ENCODE measurements at regions not wholly inside any gene's neighbourhood (a gene's known extent, or its start where the extent isn't known, plus 50 kb on each side); places are given as distances from the start of the nearest gene placed in this dataset.

- Histone ChIP-seq H3K9me3 (no peaks in the 10 kb centered on the region), H3K4me3 (no peak overlapping the region), H3K27me3 (no peaks in the 10 kb centered on the region), H3K4me1 (no peaks in the 10 kb centered on the region), H3K36me3 (no peaks in the 10 kb centered on the region), H3K27ac (no peak overlapping the region)
- intact Hi-C loops (cut with DNase I; ENCODE audit: low total_unique reads): no loop called here
- no peak for DNase-seq
- no peak for TF ChIP-seq CTCF (IDR thresholded peaks at IDR 0.05)
- no peak for TF ChIP-seq EP300 (IDR thresholded peaks at IDR 0.05)
- no peak for TF ChIP-seq POLR2AphosphoS5 (IDR thresholded peaks at IDR 0.05)
- no peak for TF ChIP-seq POLR2A (IDR thresholded peaks at IDR 0.05)
These were observed 438.7 kb downstream of the BCKDHB start for GRCh38 chr6:80544976-80545722.

- no peaks in the 10 kb centered on the region for H3K36me3 ChIP-seq
- no peak overlapping the region for H3K4me3 ChIP-seq
- DNase-seq: no peak
- intact Hi-C loops (cut with DNase I; ENCODE audit: low total_unique reads): no loop called here
- no peaks in the 10 kb centered on the region for H3K9me3 ChIP-seq
- no peak overlapping the region for H3K27ac ChIP-seq
- no peak for TF ChIP-seq EP300 (IDR thresholded peaks at IDR 0.05)
- TF ChIP-seq POLR2A (IDR thresholded peaks at IDR 0.05): no peak
- TF ChIP-seq CTCF (IDR thresholded peaks at IDR 0.05): no peak
- TF ChIP-seq POLR2AphosphoS5 (IDR thresholded peaks at IDR 0.05): no peak
- no peaks in the 10 kb centered on the region for H3K4me1 ChIP-seq
- H3K27me3 ChIP-seq: no peaks in the 10 kb centered on the region
These were observed 438.1 kb downstream of the BCKDHB start for GRCh38 chr6:80544555-80544954.

DNA sequence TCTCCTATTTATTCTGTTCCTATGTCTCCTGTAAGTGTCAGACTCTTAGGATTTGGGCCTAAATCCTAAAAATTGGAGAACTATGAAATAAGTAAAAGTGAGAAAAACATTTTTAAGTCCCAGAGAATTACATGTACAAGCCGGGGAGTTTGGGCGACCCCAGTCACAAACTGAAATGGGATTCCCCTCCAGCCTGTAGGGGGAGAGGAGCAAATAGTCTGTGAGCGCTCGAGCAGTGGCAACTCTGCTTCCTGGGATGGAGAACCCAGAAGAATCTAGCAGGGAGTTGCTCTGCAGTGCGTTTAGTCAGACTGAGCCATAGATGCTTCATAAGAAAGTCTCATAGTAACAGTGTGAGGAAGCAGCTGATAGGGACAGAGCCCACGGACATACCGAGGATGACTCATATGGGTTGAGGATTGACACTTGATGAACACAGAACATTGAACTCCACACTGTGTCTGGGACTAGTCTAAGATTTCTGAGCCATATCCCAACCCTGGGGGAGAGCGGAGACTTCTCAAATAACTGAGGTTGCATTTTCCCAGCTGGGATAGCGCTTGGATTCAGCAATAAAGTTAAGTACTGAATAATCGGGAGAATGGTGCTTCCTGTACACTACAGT, 437.2 kb downstream of the BCKDHB start:
- H3K27me3 ChIP-seq: no peaks in the 10 kb centered on the region
- H3K4me3 ChIP-seq: no peak overlapping the region
- H3K27ac ChIP-seq: no peak overlapping the region
- intact Hi-C loops (cut with DNase I; ENCODE audit: low total_unique reads): no loop called here
- H3K9me3 ChIP-seq: no peaks in the 10 kb centered on the region
- no peaks in the 10 kb centered on the region for H3K36me3 ChIP-seq
- WGBS, 5 donors: 89 to 93% (median 92%) methylated on average over 10 of the region's 10 CpGs
- no peaks in the 10 kb centered on the region for H3K4me1 ChIP-seq
- TF ChIP-seq EP300 (IDR thresholded peaks at IDR 0.05) (no peak), POLR2A (IDR thresholded peaks at IDR 0.05) (no peak), POLR2AphosphoS5 (IDR thresholded peaks at IDR 0.05) (no peak), CTCF (IDR thresholded peaks at IDR 0.05) (no peak)
- DNase-seq: no peak

GRCh38 chr6:80543151-80543550, 436.7 kb downstream of the BCKDHB start:
- H3K27me3 ChIP-seq: no peaks in the 10 kb centered on the region
- no peaks in the 10 kb centered on the region for H3K36me3 ChIP-seq
- no peak overlapping the region for H3K27ac ChIP-seq
- no peaks in the 10 kb centered on the region for H3K9me3 ChIP-seq
- TF ChIP-seq CTCF (IDR thresholded peaks at IDR 0.05) (no peak), EP300 (IDR thresholded peaks at IDR 0.05) (no peak), POLR2A (IDR thresholded peaks at IDR 0.05) (no peak), POLR2AphosphoS5 (IDR thresholded peaks at IDR 0.05) (no peak)
- H3K4me3 ChIP-seq: no peak overlapping the region
- 83 to 88% (median 84%) methylated on average over 1 of the region's 1 CpG for WGBS, 5 donors
- intact Hi-C loops (cut with DNase I; ENCODE audit: low total_unique reads): no loop called here
- DNase-seq: no peak
- H3K4me1 ChIP-seq: no peaks in the 10 kb centered on the region

Measured in stomach (tissue), 8 donors.